Cardiac muscle cell (in vitro differentiated cells and primary cell): ENCODE measurements at regions not wholly inside any gene's neighbourhood (a gene's known extent, or its start where the extent isn't known, plus 50 kb on each side); places are given as distances from the start of the nearest gene placed in this dataset.

Experiments
- DNase-seq, 2 donors: peaks; one replicate each; pipeline versions ENCODE4 v3.0.0 to v3.0.0-alpha.2; 2010 to 2017; ENCODE audit warnings: low read depth in 1 of 2, low spot score in 1 of 2
- H3K27ac ChIP-seq: fragments of 200-600 bp; sonication (generic); 2 replicates; pipeline ENCODE4 v1.5.1; 2016
- H3K27me3 ChIP-seq: fragments of 200-600 bp; sonication (generic); 2 replicates; pipeline ENCODE4 v1.6.0; 2016; ENCODE audit warnings: control low read depth
- H3K36me3 ChIP-seq: fragments of 200-600 bp; sonication (generic); 2 replicates; pipeline ENCODE4 v1.5.1; 2016; ENCODE audit warnings: control low read depth
- H3K4me1 ChIP-seq: fragments of 200-600 bp; sonication (generic); 2 replicates; pipeline ENCODE4 v1.8.1; 2017; ENCODE audit warnings: low read depth, mild to moderate bottlenecking, mixed run types
- H3K4me3 ChIP-seq: fragments of 200-600 bp; sonication (generic); 2 replicates; pipeline ENCODE4 v1.5.1; 2016; ENCODE audit warnings: mild to moderate bottlenecking
- H3K9me3 ChIP-seq: fragments of 200-600 bp; sonication (generic); 2 replicates; pipeline ENCODE4 v1.5.1; 2017; ENCODE audit warnings: low read depth, mild to moderate bottlenecking, control low read depth
- CTCF ChIP-seq: IDR thresholded peaks from 2 replicates; pipeline ENCODE4 v1.5.1; 2012; ENCODE audit warnings: low read depth, mild to moderate bottlenecking, low read length

- H3K4me3 ChIP-seq, result no peak overlapping the region
- no peaks in the 10 kb centered on the region for H3K27me3 ChIP-seq
- peaks cover 13% of the 10 kb centered on the region for H3K4me1 ChIP-seq
- no peaks in the 10 kb centered on the region for H3K9me3 ChIP-seq
- no peak for TF ChIP-seq CTCF
- no peaks in the 10 kb centered on the region for H3K36me3 ChIP-seq
- no peak for DNase-seq
- no peak overlapping the region for H3K27ac ChIP-seq
These were observed 64.5 kb upstream of the NECTIN1 start for GRCh38 chr11:119793335-119793984.

- no peaks in the 10 kb centered on the region for H3K27me3 ChIP-seq
- no peak overlapping the region for H3K4me3 ChIP-seq
- DNase-seq, result peak in 1 of 2 donors; percentile 65
- no peak for TF ChIP-seq CTCF
- no peaks in the 10 kb centered on the region for H3K9me3 ChIP-seq
- no peak overlapping the region for H3K27ac ChIP-seq
- no peaks in the 10 kb centered on the region for H3K36me3 ChIP-seq
- peaks cover 2% of the 10 kb centered on the region for H3K4me1 ChIP-seq
These were observed 62.7 kb upstream of the NECTIN1 start for GRCh38 chr11:119791701-119792151.

- no peak for TF ChIP-seq CTCF
- DNase-seq, result no peak
- no peak overlapping the region for H3K4me3 ChIP-seq
- H3K27ac ChIP-seq, result no peak overlapping the region
- H3K9me3 ChIP-seq, result no peaks in the 10 kb centered on the region
- H3K27me3 ChIP-seq, result no peaks in the 10 kb centered on the region
- no peaks in the 10 kb centered on the region for H3K4me1 ChIP-seq
- no peaks in the 10 kb centered on the region for H3K36me3 ChIP-seq
These were observed 62.0 kb upstream of the NECTIN1 start for GRCh38 chr11:119791047-119791446.

- H3K4me3 ChIP-seq, result no peak overlapping the region
- no peaks in the 10 kb centered on the region for H3K9me3 ChIP-seq
- no peaks in the 10 kb centered on the region for H3K27me3 ChIP-seq
- no peak overlapping the region for H3K27ac ChIP-seq
- no peak for TF ChIP-seq CTCF
- H3K36me3 ChIP-seq, result no peaks in the 10 kb centered on the region
- H3K4me1 ChIP-seq, result no peaks in the 10 kb centered on the region
- DNase-seq, result no peak
These were observed 61.5 kb upstream of the NECTIN1 start for GRCh38 chr11:119790476-119790875.

GRCh38 chr11:119789766-119790407, 60.9 kb upstream of the NECTIN1 start:
- no peaks in the 10 kb centered on the region for H3K27me3 ChIP-seq
- no peak overlapping the region for H3K27ac ChIP-seq
- H3K9me3 ChIP-seq, result no peaks in the 10 kb centered on the region
- H3K4me1 ChIP-seq, result no peaks in the 10 kb centered on the region
- H3K36me3 ChIP-seq, result no peaks in the 10 kb centered on the region
- no peak for TF ChIP-seq CTCF
- no peak for DNase-seq
- no peak overlapping the region for H3K4me3 ChIP-seq
